Fibroblast of lung (primary cell): ENCODE measurements at regions not wholly inside any gene's neighbourhood (a gene's known extent, or its start where the extent isn't known, plus 50 kb on each side); places are given as distances from the start of the nearest gene placed in this dataset.

Experiments
- EZH2 ChIP-seq: IDR thresholded peaks from 2 replicates; pipeline ENCODE4 v1.5.1; 2012; ENCODE audit warnings: low read length, control low read depth, mild to moderate bottlenecking; ENCODE audit errors: missing control alignments
- TF ChIP-seq, protein P1 (sequence below), 2 donors: IDR thresholded peaks in 1 of 2; conservative IDR thresholded peaks in 1 of 2; 1 replicate in 1 of 2; 2 replicates in 1 of 2; pipeline ENCODE4 v1.5.1; 2011 to 2012; ENCODE audit warnings: low read length in 2 of 2, control low read depth in 1 of 2, inconsistent platforms in 1 of 2, low read depth in 1 of 2, mild to moderate bottlenecking in 1 of 2

DNA sequence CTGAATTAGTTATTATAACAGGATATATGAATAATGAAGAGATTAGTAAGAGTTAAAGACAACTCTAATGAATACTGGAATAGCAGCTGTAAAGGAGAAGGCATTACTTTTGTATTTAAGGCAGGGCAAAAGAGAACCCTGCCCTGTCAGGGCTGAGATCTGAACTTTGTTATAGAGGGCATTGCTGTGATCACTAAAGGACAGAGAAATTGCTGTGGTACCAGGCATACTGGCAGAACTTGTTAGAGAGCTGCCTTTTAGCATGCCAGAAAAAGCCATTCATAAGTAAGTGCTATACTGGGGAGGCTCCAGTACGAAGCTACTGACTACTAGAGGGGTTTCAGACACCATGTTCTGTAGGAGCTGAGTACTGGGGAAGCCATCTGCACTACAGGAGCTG, 481.8 kb downstream of the SEMA3D start:
- TF ChIP-seq, protein P1, sequence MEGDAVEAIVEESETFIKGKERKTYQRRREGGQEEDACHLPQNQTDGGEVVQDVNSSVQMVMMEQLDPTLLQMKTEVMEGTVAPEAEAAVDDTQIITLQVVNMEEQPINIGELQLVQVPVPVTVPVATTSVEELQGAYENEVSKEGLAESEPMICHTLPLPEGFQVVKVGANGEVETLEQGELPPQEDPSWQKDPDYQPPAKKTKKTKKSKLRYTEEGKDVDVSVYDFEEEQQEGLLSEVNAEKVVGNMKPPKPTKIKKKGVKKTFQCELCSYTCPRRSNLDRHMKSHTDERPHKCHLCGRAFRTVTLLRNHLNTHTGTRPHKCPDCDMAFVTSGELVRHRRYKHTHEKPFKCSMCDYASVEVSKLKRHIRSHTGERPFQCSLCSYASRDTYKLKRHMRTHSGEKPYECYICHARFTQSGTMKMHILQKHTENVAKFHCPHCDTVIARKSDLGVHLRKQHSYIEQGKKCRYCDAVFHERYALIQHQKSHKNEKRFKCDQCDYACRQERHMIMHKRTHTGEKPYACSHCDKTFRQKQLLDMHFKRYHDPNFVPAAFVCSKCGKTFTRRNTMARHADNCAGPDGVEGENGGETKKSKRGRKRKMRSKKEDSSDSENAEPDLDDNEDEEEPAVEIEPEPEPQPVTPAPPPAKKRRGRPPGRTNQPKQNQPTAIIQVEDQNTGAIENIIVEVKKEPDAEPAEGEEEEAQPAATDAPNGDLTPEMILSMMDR (conservative IDR thresholded peaks at IDR 0.05 in 1 of 2, IDR thresholded peaks at IDR 0.05 in 1 of 2; ENCODE audit: low read depth in 1 of 2, low read length in 2 of 2): no peak
- no peak for TF ChIP-seq EZH2
